Esophagus muscularis mucosa (tissue), 3 donors: ENCODE measurements at regions not wholly inside any gene's neighbourhood (a gene's known extent, or its start where the extent isn't known, plus 50 kb on each side); places are given as distances from the start of the nearest gene placed in this dataset.

ENCODE experiments used
- CTCF ChIP-seq, 3 experiments: fragments of 200-600 bp in 2 of 3; fragments of 450-650 bp in 1 of 3; sonication (generic) in 2 of 3; IDR thresholded peaks; one replicate each; pipeline ENCODE4 v1.5.1; 2017 to 2019; ENCODE audit warnings: antibody characterized with exemption in 3 of 3, mild to moderate bottlenecking in 2 of 3, moderate library complexity in 1 of 3
- POLR2A ChIP-seq: fragments of 450-650 bp; IDR thresholded peaks from one replicate; pipeline ENCODE4 v1.6.1; 2017; ENCODE audit warnings: antibody characterized with exemption, moderate library complexity, mild to moderate bottlenecking, low read depth
- POLR2AphosphoS5 ChIP-seq, 2 donors: sonication (generic); formaldehyde crosslinking; IDR thresholded peaks; one replicate each; pipeline ENCODE4 v1.6.1; 2017; ENCODE audit warnings: antibody characterized with exemption in 2 of 2

DNA sequence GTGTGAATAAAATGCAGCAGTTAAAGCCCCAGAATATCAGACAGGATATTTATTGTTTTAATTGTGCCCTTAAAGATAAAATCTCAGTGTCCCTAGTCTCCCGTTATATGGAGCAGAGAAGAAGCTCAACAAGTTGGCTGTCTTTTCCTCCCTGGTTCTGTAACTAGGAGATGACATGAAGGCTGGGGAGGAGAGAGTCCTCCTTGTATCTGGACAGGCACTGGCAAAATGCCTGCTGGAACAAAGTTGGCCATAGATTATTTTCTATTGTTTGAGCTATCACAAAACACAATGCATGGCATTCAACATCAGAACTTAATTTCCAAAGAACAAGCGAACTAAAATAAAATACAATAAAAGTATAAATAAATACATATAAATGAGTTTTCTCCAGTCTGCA is 694.9 kb upstream of the KCND2 start:
- no peak for TF ChIP-seq CTCF (IDR thresholded peaks at IDR 0.05)
- no peak for TF ChIP-seq POLR2AphosphoS5 (IDR thresholded peaks at IDR 0.05)
- no peak for TF ChIP-seq POLR2A
